Activated CD8-positive, alpha-beta memory T cell treated with anti-CD3 and anti-CD28 coated beads, Interleukin-2, amount 10 ng/mL, durations not matched to agents 7 days and 5 days (primary cell): ENCODE measurements at regions not wholly inside any gene's neighbourhood (a gene's known extent, or its start where the extent isn't known, plus 50 kb on each side); places are given as distances from the start of the nearest gene placed in this dataset.

Experiments
- ATAC-seq: fragments of 150-1000 bp; cut with Tn5 transposase; one replicate; pipeline ENCODE4 v1.10.0; 2021; ENCODE audit warnings: moderate library complexity
- CTCF ChIA-PET: fragments of 350-600 bp; sonication (Branson Sonifier 250); formaldehyde crosslinking; loops from one replicate; lab custom pipeline; 2021; ENCODE audit warnings: antibody characterized with exemption; lab: Charles Lee
- DNase-seq: peaks from one replicate; pipeline ENCODE4 v3.0.0-alpha.2; 2020
- H3K27ac Mint-ChIP-seq: one replicate; pipeline ENCODE4 v1.8.0; 2021; ENCODE audit warnings: mild to moderate bottlenecking, mixed read lengths
- H3K27me3 Mint-ChIP-seq: one replicate; pipeline ENCODE4 v1.8.0; 2021; ENCODE audit warnings: mixed read lengths
- H3K36me3 Mint-ChIP-seq: one replicate; pipeline ENCODE4 v1.8.0; 2021; ENCODE audit warnings: mild to moderate bottlenecking, mixed read lengths
- H3K4me1 Mint-ChIP-seq: one replicate; pipeline ENCODE4 v1.8.0; 2021; ENCODE audit warnings: mixed read lengths
- H3K4me3 Mint-ChIP-seq: one replicate; pipeline ENCODE4 v1.8.0; 2021; ENCODE audit warnings: mild to moderate bottlenecking, moderate library complexity, mixed read lengths
- H3K9me3 Mint-ChIP-seq: one replicate; pipeline ENCODE4 v1.8.0; 2022; ENCODE audit warnings: low read depth, mixed read lengths

- Mint-ChIP-seq H3K27ac (no peak overlapping the region), H3K9me3 (no peaks in the 10 kb centered on the region), H3K4me3 (no peak overlapping the region), H3K36me3 (no peaks in the 10 kb centered on the region), H3K4me1 (no peaks in the 10 kb centered on the region), H3K27me3 (no peaks in the 10 kb centered on the region)
- ATAC-seq = no peak
- DNase-seq = no peak
- CTCF ChIA-PET = no interaction called here
Observed at GRCh38 chrX:140362861-140363260, 142.0 kb downstream of the SOX3 start.

DNA sequence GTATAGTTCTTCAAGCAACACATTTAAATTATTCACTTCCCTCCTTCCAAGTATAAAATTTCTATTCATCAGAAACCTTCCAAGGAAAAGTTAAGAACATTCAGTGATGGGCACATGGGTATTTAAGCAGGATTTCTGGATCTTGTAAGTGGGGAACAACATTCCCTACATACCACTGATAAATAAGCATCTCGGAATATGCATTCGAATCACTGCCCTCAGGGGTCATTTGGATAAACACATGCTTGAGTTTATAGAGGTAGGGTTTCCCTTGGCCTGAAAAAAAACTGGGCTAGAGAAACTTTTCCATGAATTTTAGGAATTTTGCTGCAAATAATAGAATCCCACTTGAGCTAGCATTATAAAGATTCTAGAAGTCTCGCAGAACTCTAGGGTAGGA lies 143.9 kb downstream of the SOX3 start:
- ATAC-seq = no peak
- no peak overlapping the region for H3K4me3 Mint-ChIP-seq
- no peaks in the 10 kb centered on the region for H3K36me3 Mint-ChIP-seq
- no peaks in the 10 kb centered on the region for H3K9me3 Mint-ChIP-seq
- DNase-seq = no peak
- H3K27me3 Mint-ChIP-seq = no peaks in the 10 kb centered on the region
- H3K4me1 Mint-ChIP-seq = no peaks in the 10 kb centered on the region
- no peak overlapping the region for H3K27ac Mint-ChIP-seq
- CTCF ChIA-PET = no interaction called here

GRCh38 chrX:140360284-140360683 lies 144.6 kb downstream of the SOX3 start:
- H3K4me3 Mint-ChIP-seq = no peak overlapping the region
- no peaks in the 10 kb centered on the region for H3K27me3 Mint-ChIP-seq
- no peak for DNase-seq
- ATAC-seq = no peak
- CTCF ChIA-PET = no interaction called here
- H3K27ac Mint-ChIP-seq = no peak overlapping the region
- H3K9me3 Mint-ChIP-seq = no peaks in the 10 kb centered on the region
- H3K4me1 Mint-ChIP-seq = no peaks in the 10 kb centered on the region
- no peaks in the 10 kb centered on the region for H3K36me3 Mint-ChIP-seq

DNA sequence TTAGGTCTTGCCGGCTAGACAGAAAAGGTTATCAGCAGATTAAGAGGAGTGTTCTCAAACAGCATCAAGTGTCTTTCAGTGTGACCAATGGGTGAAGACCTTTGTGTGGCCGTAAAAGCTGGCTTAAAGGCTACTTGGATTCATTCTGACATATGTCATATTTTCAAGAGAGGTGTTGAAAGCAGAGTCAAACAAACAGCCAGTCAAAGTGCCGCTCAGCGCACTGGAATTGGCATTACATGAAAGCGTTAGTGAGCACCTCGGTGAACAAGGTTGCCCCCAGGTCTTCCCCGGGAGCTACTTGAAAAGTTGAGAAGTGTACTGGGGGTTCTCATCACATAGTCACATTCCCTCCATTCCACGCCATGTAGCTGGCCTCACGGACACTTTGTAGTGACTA lies 148.9 kb downstream of the SOX3 start:
- H3K4me3 Mint-ChIP-seq = no peak overlapping the region
- CTCF ChIA-PET = no interaction called here
- no peaks in the 10 kb centered on the region for H3K4me1 Mint-ChIP-seq
- H3K27me3 Mint-ChIP-seq = no peaks in the 10 kb centered on the region
- H3K9me3 Mint-ChIP-seq = no peaks in the 10 kb centered on the region
- DNase-seq = no peak
- H3K36me3 Mint-ChIP-seq = no peaks in the 10 kb centered on the region
- no peak overlapping the region for H3K27ac Mint-ChIP-seq
- no peak for ATAC-seq

GRCh38 chrX:140355429-140355828 lies 149.4 kb downstream of the SOX3 start:
- no peaks in the 10 kb centered on the region for H3K9me3 Mint-ChIP-seq
- ATAC-seq (no peak), DNase-seq (no peak)
- H3K4me3 Mint-ChIP-seq = no peak overlapping the region
- CTCF ChIA-PET = no interaction called here
- no peaks in the 10 kb centered on the region for H3K27me3 Mint-ChIP-seq
- H3K36me3 Mint-ChIP-seq = no peaks in the 10 kb centered on the region
- no peaks in the 10 kb centered on the region for H3K4me1 Mint-ChIP-seq
- H3K27ac Mint-ChIP-seq = no peak overlapping the region

DNA sequence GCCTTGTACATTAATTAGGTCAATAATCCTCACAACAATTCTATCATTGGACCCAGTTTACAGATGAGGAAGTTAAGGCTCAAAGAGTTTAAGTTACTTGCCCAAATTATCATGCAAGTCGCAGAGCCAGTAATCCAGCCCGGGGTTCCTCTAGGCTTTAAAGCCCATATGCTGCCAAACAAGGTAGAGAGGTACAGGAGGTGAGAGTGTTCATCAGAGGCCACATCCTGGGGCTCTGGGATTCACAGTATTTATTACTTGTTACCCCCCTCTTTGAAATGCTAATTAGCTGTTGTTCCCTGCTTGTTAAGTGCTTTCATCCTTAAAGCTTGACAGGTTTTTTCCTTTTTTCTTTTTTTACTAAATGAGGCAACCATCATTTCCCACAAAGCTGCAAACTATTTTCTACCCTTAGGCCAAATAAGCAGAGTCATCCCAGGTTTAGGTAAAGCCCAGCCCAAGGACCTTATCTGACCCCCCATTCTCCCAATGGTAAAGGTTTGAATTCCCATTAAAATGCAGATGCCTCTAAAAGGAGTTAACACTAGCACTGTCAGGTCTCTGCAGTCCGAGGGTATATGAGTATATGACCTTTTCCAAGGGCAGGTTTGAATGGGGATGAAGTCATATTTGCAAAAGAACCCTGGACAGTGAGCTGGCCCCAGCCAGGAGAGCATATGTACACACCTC lies 150.3 kb downstream of the SOX3 start:
- H3K9me3 Mint-ChIP-seq = no peaks in the 10 kb centered on the region
- no peak for ATAC-seq
- no peaks in the 10 kb centered on the region for H3K36me3 Mint-ChIP-seq
- H3K4me1 Mint-ChIP-seq = no peaks in the 10 kb centered on the region
- CTCF ChIA-PET = no interaction called here
- DNase-seq = no peak
- H3K27ac Mint-ChIP-seq = no peak overlapping the region
- no peaks in the 10 kb centered on the region for H3K27me3 Mint-ChIP-seq
- H3K4me3 Mint-ChIP-seq = no peak overlapping the region

- Mint-ChIP-seq H3K9me3 (no peaks in the 10 kb centered on the region), H3K4me1 (no peaks in the 10 kb centered on the region), H3K27ac (no peak overlapping the region), H3K27me3 (no peaks in the 10 kb centered on the region), H3K4me3 (no peak overlapping the region), H3K36me3 (no peaks in the 10 kb centered on the region)
- CTCF ChIA-PET = no interaction called here
- DNase-seq (no peak), ATAC-seq (no peak)
Observed at GRCh38 chrX:140346729-140347128, 158.1 kb downstream of the SOX3 start.

- H3K4me3 Mint-ChIP-seq = no peak overlapping the region
- ATAC-seq = no peak
- CTCF ChIA-PET = no interaction called here
Observed at GRCh38 chrX:140343226-140343868, 161.5 kb downstream of the SOX3 start.

DNA sequence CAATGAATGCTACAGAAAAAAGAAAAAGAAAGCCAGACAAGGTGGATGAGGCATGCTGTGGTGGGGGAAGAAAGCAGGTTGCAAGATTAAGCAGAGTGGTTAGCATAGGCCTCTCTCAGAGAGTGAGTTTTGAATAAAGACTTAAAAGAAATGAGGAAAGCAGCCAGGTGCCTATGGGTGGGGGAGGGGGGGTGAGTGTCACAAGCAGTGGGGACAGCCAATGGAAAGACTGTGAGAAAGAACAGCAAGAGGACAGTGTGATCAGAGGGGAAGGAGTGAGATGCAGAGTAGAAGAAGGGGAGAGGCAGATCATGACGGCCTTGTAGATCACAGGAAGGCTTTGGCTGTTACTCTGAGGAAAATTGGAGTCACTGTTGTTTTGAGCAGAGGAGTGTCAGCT lies 162.5 kb downstream of the SOX3 start:
- H3K9me3 Mint-ChIP-seq = no peaks in the 10 kb centered on the region
- no peaks in the 10 kb centered on the region for H3K4me1 Mint-ChIP-seq
- ATAC-seq = no peak
- H3K27ac Mint-ChIP-seq = no peak overlapping the region
- CTCF ChIA-PET = no interaction called here
- H3K4me3 Mint-ChIP-seq = no peak overlapping the region
- no peaks in the 10 kb centered on the region for H3K27me3 Mint-ChIP-seq
- DNase-seq = no peak
- H3K36me3 Mint-ChIP-seq = no peaks in the 10 kb centered on the region

More at GRCh38 chrX:140343226-140343868, 161.5 kb downstream of the SOX3 start:
- Mint-ChIP-seq H3K27ac (no peak overlapping the region), H3K36me3 (no peaks in the 10 kb centered on the region), H3K4me1 (no peaks in the 10 kb centered on the region), H3K9me3 (no peaks in the 10 kb centered on the region), H3K27me3 (no peaks in the 10 kb centered on the region)
- no peak for DNase-seq

DNA sequence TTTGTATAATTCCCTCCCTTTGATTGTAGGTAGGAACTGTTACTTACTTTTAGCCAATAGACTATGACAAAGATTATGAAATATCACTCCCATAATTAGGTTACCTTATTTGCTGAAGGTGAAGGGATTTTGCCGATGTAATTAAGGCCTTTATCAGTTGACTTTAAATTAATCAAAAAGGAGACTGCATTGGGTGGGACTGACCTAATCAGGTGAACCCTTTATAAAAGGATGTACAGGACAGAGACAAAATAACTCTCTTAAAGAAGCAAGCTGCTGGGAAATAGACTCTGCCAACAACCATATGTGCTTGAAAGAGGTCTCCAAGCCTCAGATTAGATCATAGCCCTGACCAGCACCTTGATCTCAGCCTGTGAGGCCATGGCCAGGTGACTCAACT lies 167.6 kb downstream of the SOX3 start:
- H3K4me1 Mint-ChIP-seq = no peaks in the 10 kb centered on the region
- no peaks in the 10 kb centered on the region for H3K9me3 Mint-ChIP-seq
- no peak overlapping the region for H3K4me3 Mint-ChIP-seq
- ATAC-seq (no peak), DNase-seq (no peak)
- no peaks in the 10 kb centered on the region for H3K27me3 Mint-ChIP-seq
- H3K36me3 Mint-ChIP-seq = no peaks in the 10 kb centered on the region
- CTCF ChIA-PET = no interaction called here
- no peak overlapping the region for H3K27ac Mint-ChIP-seq

DNA sequence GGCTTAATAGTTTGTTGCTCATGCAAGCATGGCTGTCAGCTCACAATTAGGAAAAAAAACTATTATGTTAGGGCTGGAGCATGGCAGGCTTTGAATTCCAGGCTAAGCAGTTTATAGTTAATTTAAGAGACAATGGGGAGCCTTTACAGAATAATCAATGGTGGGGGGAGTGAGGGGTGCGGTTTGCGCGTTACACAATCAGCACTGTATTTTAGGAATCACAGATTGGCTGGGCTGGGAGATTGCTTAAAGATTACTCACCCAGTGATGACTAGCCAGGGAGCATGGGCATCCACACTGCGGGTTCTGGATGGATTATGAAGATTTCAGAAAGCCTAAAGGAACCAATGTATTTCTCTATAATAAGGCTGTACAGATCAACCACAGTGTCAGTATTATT lies 186.6 kb downstream of the SOX3 start:
- no peak overlapping the region for H3K4me3 Mint-ChIP-seq
- H3K27ac Mint-ChIP-seq = no peak overlapping the region
- DNase-seq = no peak
- CTCF ChIA-PET = no interaction called here
- no peaks in the 10 kb centered on the region for H3K4me1 Mint-ChIP-seq
- no peaks in the 10 kb centered on the region for H3K36me3 Mint-ChIP-seq
- no peak for ATAC-seq
- H3K27me3 Mint-ChIP-seq = no peaks in the 10 kb centered on the region
- no peaks in the 10 kb centered on the region for H3K9me3 Mint-ChIP-seq

DNA sequence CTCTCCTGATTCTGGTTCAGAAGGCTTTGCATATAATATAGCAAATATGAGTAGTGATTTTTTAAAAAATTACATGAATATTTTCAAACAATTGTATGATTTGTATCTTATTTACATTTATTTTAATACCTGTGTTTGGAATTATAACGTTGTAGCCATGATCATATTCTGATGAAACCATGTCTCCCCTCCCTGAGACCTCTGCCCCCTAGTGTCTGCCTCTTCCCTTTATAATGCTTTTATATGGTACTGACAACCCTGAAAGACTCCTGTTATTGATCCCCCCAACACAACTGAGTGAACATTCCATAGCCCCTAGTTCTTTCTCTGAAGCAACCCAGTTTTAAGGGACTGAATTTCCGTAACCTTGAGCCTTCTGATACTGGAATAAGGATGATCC lies 187.4 kb downstream of the SOX3 start:
- H3K9me3 Mint-ChIP-seq = no peaks in the 10 kb centered on the region
- ATAC-seq (no peak), DNase-seq (no peak)
- CTCF ChIA-PET = no interaction called here
- H3K36me3 Mint-ChIP-seq = no peaks in the 10 kb centered on the region
- H3K27ac Mint-ChIP-seq = no peak overlapping the region
- H3K4me3 Mint-ChIP-seq = no peak overlapping the region
- H3K27me3 Mint-ChIP-seq = no peaks in the 10 kb centered on the region
- H3K4me1 Mint-ChIP-seq = no peaks in the 10 kb centered on the region

- DNase-seq = no peak
- Mint-ChIP-seq H3K9me3 (no peaks in the 10 kb centered on the region), H3K27me3 (no peaks in the 10 kb centered on the region), H3K36me3 (no peaks in the 10 kb centered on the region), H3K27ac (no peak overlapping the region), H3K4me3 (no peak overlapping the region), H3K4me1 (no peaks in the 10 kb centered on the region)
- CTCF ChIA-PET = no interaction called here
- ATAC-seq = no peak
Observed at GRCh38 chrX:140298960-140299825, 205.7 kb downstream of the SOX3 start.

DNA sequence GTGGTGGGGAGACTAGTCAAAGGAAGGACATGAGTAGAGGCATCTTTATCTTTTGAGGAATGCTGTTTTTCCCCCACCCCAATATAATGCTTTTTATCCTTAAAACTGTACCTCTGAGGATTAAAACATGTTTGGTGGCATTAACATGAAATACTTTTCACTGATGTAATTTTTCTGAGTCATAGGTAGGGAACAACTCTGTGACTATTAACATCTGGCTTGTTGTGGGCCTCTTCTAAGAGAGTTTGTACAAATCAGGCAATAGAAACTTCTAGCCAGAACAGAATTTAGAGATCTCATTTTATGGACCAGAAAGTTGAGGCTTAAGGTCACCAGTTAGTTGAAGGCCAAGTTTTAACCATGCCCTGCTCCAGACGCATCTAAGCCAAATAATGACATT lies 207.6 kb downstream of the SOX3 start:
- H3K27me3 Mint-ChIP-seq = no peaks in the 10 kb centered on the region
- no peaks in the 10 kb centered on the region for H3K9me3 Mint-ChIP-seq
- no peaks in the 10 kb centered on the region for H3K4me1 Mint-ChIP-seq
- no peak overlapping the region for H3K27ac Mint-ChIP-seq
- H3K36me3 Mint-ChIP-seq = no peaks in the 10 kb centered on the region
- no peak overlapping the region for H3K4me3 Mint-ChIP-seq
- DNase-seq (no peak), ATAC-seq (no peak)
- CTCF ChIA-PET = no interaction called here
